Activated naive CD4-positive, alpha-beta T cell treated with anti-CD3 and anti-CD28 coated beads for 36 hours (primary cell): ENCODE measurements at regions not wholly inside any gene's neighbourhood (a gene's known extent, or its start where the extent isn't known, plus 50 kb on each side); places are given as distances from the start of the nearest gene placed in this dataset.
"Not testable (repeated sequence)": the region's sequence is repeated elsewhere in the genome, so short reads cannot be mapped to it uniquely, and the experiment has no call there.

Experiments used
- CTCF ChIA-PET: fragments of 350-600 bp; sonication (Branson Sonifier 250); formaldehyde crosslinking; loops from one replicate; lab custom pipeline; 2021; ENCODE audit warnings: antibody characterized with exemption; lab: Charles Lee
- DNase-seq: peaks from one replicate; pipeline ENCODE4 v3.0.0-alpha.2; 2020
- H3K27ac Mint-ChIP-seq: one replicate; pipeline ENCODE4 v1.8.0; 2021; ENCODE audit warnings: mild to moderate bottlenecking, mixed read lengths
- H3K27me3 Mint-ChIP-seq: one replicate; pipeline ENCODE4 v1.8.0; 2021; ENCODE audit warnings: low read depth, mixed read lengths
- H3K36me3 Mint-ChIP-seq: one replicate; pipeline ENCODE4 v1.8.0; 2021; ENCODE audit warnings: low read depth, mixed read lengths
- H3K4me1 Mint-ChIP-seq: one replicate; pipeline ENCODE4 v1.8.0; 2021; ENCODE audit warnings: low read depth, mixed read lengths
- H3K4me3 Mint-ChIP-seq: one replicate; pipeline ENCODE4 v1.8.0; 2021; ENCODE audit warnings: mild to moderate bottlenecking, moderate library complexity, mixed read lengths
- H3K9me3 Mint-ChIP-seq: one replicate; pipeline ENCODE4 v1.8.0; 2021; ENCODE audit warnings: mixed read lengths
- intact Hi-C: fragments of 100-400 bp; cut with micrococcal nuclease; formaldehyde crosslinking; loops from one replicate; pipeline ENCODE4 v1.15.1; 2023

DNA sequence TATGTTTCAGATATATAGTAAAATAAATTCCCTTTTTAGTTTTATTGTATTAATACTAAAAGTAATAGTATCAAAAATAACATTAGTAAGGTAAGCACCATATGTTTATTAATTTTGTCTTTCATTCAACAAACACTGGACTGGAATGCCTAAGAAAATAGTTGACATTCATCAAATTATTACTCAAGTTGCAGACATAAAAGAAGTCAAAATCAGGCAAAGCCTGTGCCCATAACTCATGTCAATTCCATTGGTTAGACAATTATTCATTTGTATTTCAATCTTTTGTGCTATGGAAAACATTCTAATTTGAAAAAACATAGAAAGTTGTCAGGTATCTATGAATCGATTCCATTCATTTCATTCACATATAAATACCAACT lies 158.9 kb downstream of the CEMIP2 start:
- CTCF ChIA-PET: interaction anchor here (0.6 kb wide), 1 partner anchor 11 kb away, joined by 3 read pairs; no protein-coding TSS in a partner anchor
- no peaks in the 10 kb centered on the region for H3K27me3 Mint-ChIP-seq
- no peaks in the 10 kb centered on the region for H3K36me3 Mint-ChIP-seq
- H3K9me3 Mint-ChIP-seq: no peaks in the 10 kb centered on the region
- no peak for DNase-seq
- H3K4me3 Mint-ChIP-seq: no peak overlapping the region
- H3K4me1 Mint-ChIP-seq: no peaks in the 10 kb centered on the region
- H3K27ac Mint-ChIP-seq: no peak overlapping the region
- intact Hi-C loops: loop anchor here (10.0 kb wide), 1 partner anchor 305 kb away; the partner anchor contains the start of genes ABHD17B and C9orf85

GRCh38 chr9:71608825-71609447 lies 159.4 kb downstream of the CEMIP2 start:
- Mint-ChIP-seq H3K27me3 (no peaks in the 10 kb centered on the region), H3K27ac (no peak overlapping the region), H3K9me3 (no peaks in the 10 kb centered on the region), H3K36me3 (no peaks in the 10 kb centered on the region), H3K4me1 (no peaks in the 10 kb centered on the region), H3K4me3 (no peak overlapping the region)
- DNase-seq: no peak
- intact Hi-C loops: loop anchor here (10.0 kb wide), 1 partner anchor 306 kb away; the partner anchor contains the start of genes ABHD17B and C9orf85
- CTCF ChIA-PET: interaction anchor here (0.6 kb wide), 1 partner anchor 11 kb away, joined by 3 read pairs; no protein-coding TSS in a partner anchor

DNA sequence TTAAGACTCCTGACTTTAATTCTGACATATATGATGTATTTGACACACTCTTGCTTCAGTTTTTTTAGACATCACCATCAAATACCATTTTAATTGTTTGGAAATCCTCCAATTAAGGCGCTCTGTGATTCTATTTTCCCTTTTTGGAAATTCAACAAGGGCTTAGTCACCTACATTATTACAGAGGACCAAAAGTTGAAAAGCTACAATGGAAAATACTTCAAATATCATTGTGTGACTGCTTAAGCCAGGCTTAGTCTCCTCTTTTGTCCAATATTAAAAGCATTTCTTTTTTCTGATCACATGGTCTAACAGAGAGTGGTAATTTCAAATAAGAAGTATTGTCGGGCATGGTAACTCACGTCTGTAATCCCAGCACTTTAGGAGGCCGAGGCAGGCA lies 160.3 kb downstream of the CEMIP2 start:
- H3K4me1 Mint-ChIP-seq: no peaks in the 10 kb centered on the region
- no peaks in the 10 kb centered on the region for H3K27me3 Mint-ChIP-seq
- CTCF ChIA-PET: no interaction called here
- H3K36me3 Mint-ChIP-seq: no peaks in the 10 kb centered on the region
- no peak overlapping the region for H3K4me3 Mint-ChIP-seq
- DNase-seq: no peak
- intact Hi-C loops: loop anchor here (10.0 kb wide), 1 partner anchor 307 kb away; the partner anchor contains the start of genes ABHD17B and C9orf85
- H3K9me3 Mint-ChIP-seq: no peaks in the 10 kb centered on the region
- H3K27ac Mint-ChIP-seq: no peak overlapping the region

- Mint-ChIP-seq H3K27ac (no peak overlapping the region), H3K4me3 (no peak overlapping the region)
- CTCF ChIA-PET: interaction anchor here (1.6 kb wide), 1 partner anchor 32 kb away, joined by 3 read pairs; no protein-coding TSS in a partner anchor
Observed at GRCh38 chr9:71607461-71607881, 160.8 kb downstream of the CEMIP2 start.

DNA sequence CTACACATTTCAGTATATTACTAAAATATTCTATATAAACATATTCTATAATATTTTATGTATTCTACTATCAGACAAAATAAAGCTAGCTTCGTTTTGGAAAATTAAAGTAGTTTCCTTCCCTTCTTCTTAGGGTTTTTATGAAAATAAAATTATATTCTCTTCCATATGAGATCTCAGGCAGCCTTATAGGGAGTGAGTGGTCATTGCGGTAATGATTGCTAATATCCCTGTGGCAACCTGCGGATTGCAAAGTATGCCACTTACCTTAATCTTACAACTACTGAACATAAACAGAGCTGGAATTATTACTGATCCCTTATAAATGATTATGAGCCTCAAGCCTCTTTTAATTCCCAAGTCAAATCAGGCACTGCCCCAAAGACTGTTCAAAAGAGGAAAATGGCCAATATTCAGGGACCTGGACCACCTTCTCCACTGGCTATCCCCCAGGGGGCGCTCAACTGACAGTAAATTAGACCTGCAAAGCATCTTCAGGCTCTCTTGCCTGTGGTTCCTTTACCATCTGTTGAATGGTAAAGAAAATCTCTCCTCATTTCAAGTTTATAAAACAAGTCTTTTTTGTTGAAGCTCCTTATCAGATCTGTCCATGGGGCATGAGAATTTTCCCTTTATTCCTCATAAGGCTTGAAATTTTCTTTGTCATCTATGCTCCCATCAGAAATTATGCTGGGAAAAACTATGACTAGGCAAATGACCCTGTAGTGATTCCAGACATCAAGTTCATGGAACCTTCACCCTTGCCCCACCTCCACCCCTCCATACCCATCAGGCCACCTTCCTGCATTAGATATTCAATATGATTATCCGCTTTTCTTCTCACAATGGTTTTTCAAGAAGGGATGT lies 163.9 kb downstream of the CEMIP2 start:
- H3K4me3 Mint-ChIP-seq: no peak overlapping the region
- no peaks in the 10 kb centered on the region for H3K4me1 Mint-ChIP-seq
- CTCF ChIA-PET: interaction anchor here (0.6 to 4.2 kb wide), 27 partner anchors 11 to 857 kb away, joined by 3 to 45 read pairs (median 4); partner anchors contain the start of gene CEMIP2
- DNase-seq: peak; percentile 89
- H3K27me3 Mint-ChIP-seq: no peaks in the 10 kb centered on the region
- no peaks in the 10 kb centered on the region for H3K9me3 Mint-ChIP-seq
- intact Hi-C loops: loop anchor here (1.0 to 10.0 kb wide), 7 partner anchors 24 to 421 kb away; partner anchors contain the start of genes ABHD17B and C9orf85
- no peak overlapping the region for H3K27ac Mint-ChIP-seq
- no peaks in the 10 kb centered on the region for H3K36me3 Mint-ChIP-seq

More at GRCh38 chr9:71607461-71607881, 160.8 kb downstream of the CEMIP2 start:
- Mint-ChIP-seq H3K9me3 (no peaks in the 10 kb centered on the region), H3K27me3 (no peaks in the 10 kb centered on the region), H3K4me1 (no peaks in the 10 kb centered on the region), H3K36me3 (no peaks in the 10 kb centered on the region)
- intact Hi-C loops: loop anchor here (10.0 kb wide), 1 partner anchor 307 kb away; the partner anchor contains the start of genes ABHD17B and C9orf85
- no peak for DNase-seq

- intact Hi-C loops: loop anchor here (10.0 kb wide), 1 partner anchor 312 kb away; the partner anchor contains the start of genes ABHD17B and C9orf85
- H3K27me3 Mint-ChIP-seq: no peaks in the 10 kb centered on the region
- H3K36me3 Mint-ChIP-seq: no peaks in the 10 kb centered on the region
- DNase-seq: no peak
- no peaks in the 10 kb centered on the region for H3K9me3 Mint-ChIP-seq
- H3K4me1 Mint-ChIP-seq: no peaks in the 10 kb centered on the region
- no peak overlapping the region for H3K4me3 Mint-ChIP-seq
- CTCF ChIA-PET: interaction anchor here (0.7 to 4.2 kb wide), 5 partner anchors 9 to 361 kb away, joined by 3 to 45 read pairs (median 3); partner anchors contain the start of gene CEMIP2
- H3K27ac Mint-ChIP-seq: no peak overlapping the region
Observed at GRCh38 chr9:71602652-71603051, 165.7 kb downstream of the CEMIP2 start.

- H3K27me3 Mint-ChIP-seq, DNase-seq, intact Hi-C loops, H3K4me1 Mint-ChIP-seq, H3K27ac Mint-ChIP-seq, H3K4me3 Mint-ChIP-seq, H3K9me3 Mint-ChIP-seq, CTCF ChIA-PET, H3K36me3 Mint-ChIP-seq: not testable (repeated sequence)
Observed at GRCh38 chr9:71595762-71596161, 172.6 kb downstream of the CEMIP2 start.

DNA sequence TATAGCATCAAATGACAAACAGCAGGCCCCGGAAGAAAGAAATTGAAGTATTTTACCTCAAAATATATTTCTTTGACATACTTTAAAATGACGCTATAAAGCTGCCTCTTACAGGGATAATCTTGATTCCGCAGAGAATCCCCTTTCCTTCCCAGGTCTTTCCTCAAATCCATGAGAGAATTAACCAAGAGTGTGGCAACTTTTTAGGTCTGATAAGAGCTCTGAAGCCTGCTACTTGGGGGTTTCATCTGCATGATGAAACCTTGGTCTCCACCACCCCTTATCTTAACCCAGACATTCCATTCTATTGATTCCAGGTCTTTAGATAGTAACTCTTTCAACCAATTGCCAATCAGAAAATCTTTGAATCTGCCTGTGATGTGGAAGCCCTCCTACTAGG lies 173.8 kb downstream of the CEMIP2 start:
- CTCF ChIA-PET: no interaction called here
- H3K27ac Mint-ChIP-seq: no peak overlapping the region
- no peaks in the 10 kb centered on the region for H3K27me3 Mint-ChIP-seq
- intact Hi-C loops: no loop called here
- no peaks in the 10 kb centered on the region for H3K36me3 Mint-ChIP-seq
- H3K9me3 Mint-ChIP-seq: no peaks in the 10 kb centered on the region
- no peaks in the 10 kb centered on the region for H3K4me1 Mint-ChIP-seq
- no peak for DNase-seq
- H3K4me3 Mint-ChIP-seq: no peak overlapping the region

DNA sequence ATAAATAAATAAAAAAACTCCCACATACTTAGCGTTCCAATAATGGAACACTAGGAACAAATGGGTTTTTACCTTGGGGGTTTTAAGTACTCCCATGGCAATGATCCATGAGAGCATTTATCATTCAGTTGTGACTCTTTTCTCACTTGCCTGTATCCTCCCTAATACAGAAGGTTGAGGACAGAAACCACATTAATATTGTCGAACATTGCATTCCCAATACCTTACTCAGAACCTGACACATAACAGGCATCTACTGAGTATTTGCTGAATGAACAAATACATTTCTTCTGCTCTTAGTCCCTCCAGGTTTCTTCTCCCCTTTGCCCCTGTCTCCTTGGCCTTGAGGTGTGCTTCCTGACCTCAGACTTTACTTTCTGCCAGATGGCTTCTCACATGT lies 175.9 kb downstream of the CEMIP2 start:
- Mint-ChIP-seq H3K4me1 (no peaks in the 10 kb centered on the region), H3K27ac (no peak overlapping the region), H3K27me3 (no peaks in the 10 kb centered on the region), H3K4me3 (no peak overlapping the region), H3K9me3 (no peaks in the 10 kb centered on the region), H3K36me3 (no peaks in the 10 kb centered on the region)
- intact Hi-C loops: no loop called here
- no peak for DNase-seq
- CTCF ChIA-PET: no interaction called here

DNA sequence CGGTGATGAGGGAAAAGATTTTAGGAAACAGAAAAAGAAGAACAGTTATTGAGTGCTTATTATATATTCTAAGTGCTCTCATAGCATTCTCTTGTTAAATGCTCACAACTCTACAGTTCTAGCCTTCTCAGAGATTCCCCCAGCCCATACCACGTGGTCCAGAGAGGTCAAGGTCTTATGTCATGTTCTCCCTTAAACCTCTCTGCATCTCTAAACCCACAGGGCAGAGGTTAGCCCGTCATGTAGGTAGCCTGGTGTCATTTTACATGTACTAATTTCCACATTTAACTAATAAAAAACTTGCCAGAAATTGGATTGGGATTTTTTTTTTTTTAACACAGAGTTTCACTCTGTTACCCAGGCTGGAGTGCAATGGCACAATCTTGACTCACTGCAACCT lies 178.0 kb downstream of the CEMIP2 start:
- DNase-seq: no peak
- Mint-ChIP-seq H3K36me3 (no peaks in the 10 kb centered on the region), H3K4me1 (no peaks in the 10 kb centered on the region), H3K9me3 (no peaks in the 10 kb centered on the region), H3K4me3 (no peak overlapping the region), H3K27ac (no peak overlapping the region), H3K27me3 (no peaks in the 10 kb centered on the region)
- intact Hi-C loops: no loop called here
- CTCF ChIA-PET: no interaction called here

DNA sequence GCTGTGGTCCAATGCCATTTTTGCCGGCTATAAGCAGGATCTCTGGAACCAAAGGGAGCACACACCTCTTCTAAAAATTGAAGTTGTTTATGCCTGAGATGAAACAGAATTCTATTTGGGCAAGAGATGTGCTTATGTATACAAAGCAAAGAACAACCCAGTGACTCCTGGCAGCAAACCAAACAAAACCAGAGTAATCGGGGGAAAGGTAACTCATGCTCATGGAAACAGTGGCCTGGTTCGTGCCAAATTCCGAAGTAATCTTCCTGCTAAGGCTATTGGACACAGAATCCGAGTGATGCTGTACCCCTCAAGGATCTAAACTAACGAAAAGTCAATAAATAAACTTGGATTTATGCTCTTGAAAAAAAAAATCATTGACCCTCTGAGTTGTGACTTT lies 178.7 kb downstream of the CEMIP2 start:
- intact Hi-C loops: no loop called here
- no peaks in the 10 kb centered on the region for H3K27me3 Mint-ChIP-seq
- no peak overlapping the region for H3K27ac Mint-ChIP-seq
- DNase-seq: no peak
- H3K4me1 Mint-ChIP-seq: no peaks in the 10 kb centered on the region
- CTCF ChIA-PET: no interaction called here
- no peaks in the 10 kb centered on the region for H3K36me3 Mint-ChIP-seq
- no peak overlapping the region for H3K4me3 Mint-ChIP-seq
- H3K9me3 Mint-ChIP-seq: no peaks in the 10 kb centered on the region
